B cell (primary cell): ENCODE measurements at regions not wholly inside any gene's neighbourhood (a gene's known extent, or its start where the extent isn't known, plus 50 kb on each side); places are given as distances from the start of the nearest gene placed in this dataset.

Experiments
- EZH2 ChIP-seq: IDR thresholded peaks from 2 replicates; pipeline ENCODE4 v1.6.1; 2012; ENCODE audit warnings: borderline replicate concordance, low read depth, mild to moderate bottlenecking, moderate library complexity, low read length; ENCODE audit not compliant: insufficient read depth, poor library complexity, severe bottlenecking
- TF ChIP-seq, protein P1 (sequence below): fragments of 200-600 bp; IDR thresholded peaks from one replicate; pipeline ENCODE4 v1.8.0; 2022; ENCODE audit warnings: antibody characterized with exemption, mild to moderate bottlenecking

- no peak for TF ChIP-seq EZH2
- TF ChIP-seq, protein P1, sequence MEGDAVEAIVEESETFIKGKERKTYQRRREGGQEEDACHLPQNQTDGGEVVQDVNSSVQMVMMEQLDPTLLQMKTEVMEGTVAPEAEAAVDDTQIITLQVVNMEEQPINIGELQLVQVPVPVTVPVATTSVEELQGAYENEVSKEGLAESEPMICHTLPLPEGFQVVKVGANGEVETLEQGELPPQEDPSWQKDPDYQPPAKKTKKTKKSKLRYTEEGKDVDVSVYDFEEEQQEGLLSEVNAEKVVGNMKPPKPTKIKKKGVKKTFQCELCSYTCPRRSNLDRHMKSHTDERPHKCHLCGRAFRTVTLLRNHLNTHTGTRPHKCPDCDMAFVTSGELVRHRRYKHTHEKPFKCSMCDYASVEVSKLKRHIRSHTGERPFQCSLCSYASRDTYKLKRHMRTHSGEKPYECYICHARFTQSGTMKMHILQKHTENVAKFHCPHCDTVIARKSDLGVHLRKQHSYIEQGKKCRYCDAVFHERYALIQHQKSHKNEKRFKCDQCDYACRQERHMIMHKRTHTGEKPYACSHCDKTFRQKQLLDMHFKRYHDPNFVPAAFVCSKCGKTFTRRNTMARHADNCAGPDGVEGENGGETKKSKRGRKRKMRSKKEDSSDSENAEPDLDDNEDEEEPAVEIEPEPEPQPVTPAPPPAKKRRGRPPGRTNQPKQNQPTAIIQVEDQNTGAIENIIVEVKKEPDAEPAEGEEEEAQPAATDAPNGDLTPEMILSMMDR = no peak
Measured at GRCh38 chr2:7207631-7208030, 290.4 kb downstream of the RNF144A start.
